ENCODE measurements at regions not wholly inside any gene's neighbourhood (a gene's known extent, or its start where the extent isn't known, plus 50 kb on each side); places are given as distances from the start of the nearest gene placed in this dataset.
"Not testable (repeated sequence)": the region's sequence is repeated elsewhere in the genome, so short reads cannot be mapped to it uniquely, and the experiment has no call there.

DNA sequence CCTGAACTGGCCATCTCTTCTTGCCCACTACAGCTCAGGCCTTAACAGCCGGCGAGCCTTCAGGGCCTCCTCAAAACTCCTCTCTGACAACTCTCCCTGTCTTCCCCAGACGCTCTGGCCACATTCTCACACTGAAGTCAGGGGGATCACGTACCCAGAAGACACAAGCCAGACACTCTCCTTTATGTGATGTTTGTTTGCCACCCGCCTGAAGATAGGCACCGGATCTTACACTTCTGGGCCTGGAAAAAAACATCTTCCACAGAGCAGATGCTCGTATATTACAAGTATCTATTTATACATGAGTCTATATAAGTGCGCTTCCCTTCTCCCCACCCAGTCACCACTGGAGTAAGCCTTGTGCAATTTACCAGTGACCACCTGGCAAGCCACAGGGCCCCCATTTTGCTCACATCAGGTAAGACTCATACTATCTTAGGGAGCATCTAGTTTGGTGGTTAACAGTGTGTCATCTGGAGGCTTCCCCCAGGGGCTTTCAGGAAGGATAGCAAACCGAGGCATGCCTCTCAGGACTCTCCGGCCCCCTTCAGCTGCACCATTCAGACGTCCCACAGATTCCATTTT lies 349.4 kb downstream of the SOX9 start:
- no peak for DNase-seq (ENCODE audit: low read depth in 2 of 2)

DNA sequence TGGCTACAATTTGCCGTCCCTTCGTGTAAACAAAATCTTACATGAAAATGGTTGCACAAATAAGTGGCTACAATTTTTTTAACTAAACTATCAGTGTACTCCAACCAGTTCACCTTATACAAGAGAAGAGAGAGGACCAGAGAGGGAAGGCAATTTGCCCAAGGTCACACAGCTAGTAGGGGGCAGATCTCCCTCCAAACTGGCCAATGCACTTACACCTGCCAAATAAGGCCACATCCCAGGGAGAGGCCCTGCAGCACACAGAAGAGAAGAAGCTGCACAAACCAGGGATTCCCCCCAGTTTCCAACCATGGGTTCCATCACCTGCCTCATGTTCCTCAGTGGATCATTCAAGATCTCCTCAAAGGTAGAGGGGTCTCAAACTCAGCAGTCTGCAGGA lies 349.9 kb downstream of the SOX9 start:
- no peak for DNase-seq (ENCODE audit: low read depth in 2 of 2)

DNA sequence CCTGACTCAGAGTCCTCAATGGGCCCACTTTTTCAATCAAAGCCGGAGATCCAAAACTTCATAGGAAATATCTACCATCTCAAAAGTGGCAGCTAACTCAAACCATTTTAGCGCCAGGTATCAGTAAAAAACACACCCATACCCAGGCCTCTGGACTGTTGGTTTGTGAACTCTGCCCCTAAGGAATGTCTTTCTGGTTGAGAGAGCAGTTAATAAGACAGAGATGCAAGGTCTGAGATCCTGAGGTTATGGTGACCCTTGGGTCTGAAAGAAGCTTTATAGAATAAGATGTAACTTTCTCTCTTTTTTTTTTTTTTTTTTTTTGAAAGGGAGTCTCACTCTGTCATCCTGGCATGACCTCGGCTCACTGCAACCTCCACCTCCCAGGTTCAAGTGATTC lies 350.5 kb downstream of the SOX9 start:
- DNase-seq (ENCODE audit: low read depth in 2 of 2), result no peak

DNA sequence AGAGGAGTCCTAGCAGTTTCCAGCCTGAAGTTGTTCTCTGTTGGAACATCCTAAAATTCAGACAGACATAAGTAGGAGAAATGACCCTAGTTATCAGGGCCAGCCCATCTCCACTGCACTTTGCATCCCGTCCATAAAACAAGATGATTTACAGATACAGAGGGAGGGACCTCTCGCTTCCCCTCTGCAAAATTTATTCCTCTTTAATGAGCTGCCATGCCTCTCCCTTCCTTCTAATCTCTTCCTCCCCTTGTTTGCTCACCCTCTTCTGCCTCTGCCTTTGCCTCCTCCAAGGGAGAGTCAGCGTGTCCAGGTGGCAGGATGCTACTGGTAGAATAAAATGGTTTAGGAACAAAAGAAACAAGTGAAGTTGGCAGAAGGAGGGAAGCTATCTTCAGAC lies 351.3 kb downstream of the SOX9 start:
- no peak for DNase-seq (ENCODE audit: low read depth in 2 of 2)

DNA sequence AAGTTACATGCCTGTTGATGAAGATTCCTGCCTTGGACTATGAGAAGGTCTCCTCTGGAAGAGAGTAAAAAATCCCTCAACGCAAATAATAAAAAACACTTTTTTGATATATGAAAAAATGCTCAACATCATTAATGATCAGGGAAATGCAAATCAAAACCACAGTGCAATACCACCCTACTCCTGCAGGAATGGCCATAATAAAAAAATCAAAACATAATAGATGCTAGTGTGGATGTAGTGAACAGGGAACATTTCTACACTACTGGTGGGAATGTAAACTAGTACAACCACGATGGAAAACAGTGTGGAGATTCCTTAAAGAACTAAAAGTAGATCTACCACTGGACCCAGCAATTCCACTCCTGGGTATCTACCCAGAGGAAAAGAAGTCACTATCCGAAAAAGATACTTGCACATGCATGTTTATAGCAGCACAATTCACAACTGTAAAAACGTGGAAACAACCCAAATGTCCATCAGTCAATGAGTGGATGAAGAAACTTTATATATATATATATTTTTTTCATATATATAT lies 352.1 kb downstream of the SOX9 start:
- DNase-seq (ENCODE audit: low read depth in 2 of 2), result not testable (repeated sequence)

DNA sequence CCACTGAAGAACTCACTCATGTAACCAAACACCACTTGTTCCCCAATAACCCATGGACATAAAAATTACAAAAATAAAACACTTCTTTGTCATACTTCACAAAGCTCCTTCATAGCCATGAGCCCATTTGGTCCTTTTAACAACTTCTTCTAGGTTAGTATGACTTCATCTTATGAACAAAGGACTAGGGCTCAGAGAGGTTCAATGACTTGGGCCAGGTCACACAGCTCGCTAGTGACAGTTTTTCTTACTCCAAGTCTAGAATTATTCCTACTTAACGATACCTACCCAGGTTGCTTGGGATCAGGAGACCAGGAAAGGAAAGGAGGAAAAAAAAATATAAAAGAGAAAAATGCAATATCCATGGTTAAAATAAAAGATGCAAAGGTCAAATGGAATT lies 353.4 kb downstream of the SOX9 start:
- no peak for DNase-seq (ENCODE audit: low read depth in 2 of 2)

DNA sequence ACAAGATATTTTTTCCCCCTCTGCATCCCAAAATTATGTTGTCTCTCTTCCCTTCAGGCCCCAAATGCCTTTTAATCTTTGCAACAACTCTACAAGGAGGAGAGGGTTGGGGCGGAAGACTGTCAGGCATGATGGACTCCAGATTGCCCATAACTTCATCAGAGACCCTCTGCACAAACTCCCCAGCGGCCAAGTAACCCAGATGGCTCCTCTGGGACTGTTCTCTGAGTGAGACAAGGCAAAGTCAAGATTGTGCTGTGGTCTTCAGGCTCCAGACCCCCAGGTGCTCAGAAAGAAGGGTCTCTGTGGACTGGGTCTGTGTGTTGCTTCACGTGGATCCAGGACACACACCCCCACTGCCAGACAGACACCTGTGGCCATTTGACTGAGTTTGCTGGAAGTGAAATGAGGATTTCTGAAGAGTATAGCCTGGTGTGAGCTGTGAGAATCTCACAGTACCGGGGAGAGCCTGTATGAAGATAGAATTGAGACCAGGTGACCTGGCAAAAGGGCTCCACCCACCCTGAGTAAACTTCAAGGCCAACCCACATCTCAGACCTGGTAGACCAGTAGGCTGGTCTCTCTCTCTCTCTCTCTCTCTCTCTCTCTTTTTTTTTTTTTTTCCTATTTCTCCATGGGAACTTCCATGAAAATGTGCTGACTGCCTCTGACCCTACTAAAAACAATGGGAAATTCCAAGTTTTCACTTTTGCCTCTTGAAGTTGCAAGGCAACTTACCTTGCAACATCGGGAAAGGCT lies 354.1 kb downstream of the SOX9 start:
- no peak for DNase-seq (ENCODE audit: low read depth in 2 of 2)

DNA sequence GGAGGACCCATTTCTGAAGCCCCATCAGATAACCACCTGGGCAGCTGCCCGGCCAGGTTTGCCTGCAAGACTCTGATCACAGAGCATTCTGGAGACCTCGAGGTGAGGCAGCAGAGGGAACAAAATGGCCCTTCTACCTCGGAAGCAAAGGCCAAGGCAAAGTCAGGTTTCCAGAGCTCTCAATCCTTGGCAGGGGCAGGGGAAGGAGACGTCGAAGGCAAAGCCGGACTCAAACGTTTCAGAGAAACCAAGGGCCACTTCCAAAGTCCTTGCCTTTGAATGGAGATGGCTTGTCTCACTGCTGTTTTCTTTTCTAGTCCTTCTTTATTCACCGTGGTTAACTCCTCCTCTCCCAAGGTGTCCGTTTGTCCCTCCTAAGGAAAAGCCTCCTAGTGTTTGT lies 355.3 kb downstream of the SOX9 start:
- no peak for DNase-seq (ENCODE audit: low read depth in 2 of 2)

DNA sequence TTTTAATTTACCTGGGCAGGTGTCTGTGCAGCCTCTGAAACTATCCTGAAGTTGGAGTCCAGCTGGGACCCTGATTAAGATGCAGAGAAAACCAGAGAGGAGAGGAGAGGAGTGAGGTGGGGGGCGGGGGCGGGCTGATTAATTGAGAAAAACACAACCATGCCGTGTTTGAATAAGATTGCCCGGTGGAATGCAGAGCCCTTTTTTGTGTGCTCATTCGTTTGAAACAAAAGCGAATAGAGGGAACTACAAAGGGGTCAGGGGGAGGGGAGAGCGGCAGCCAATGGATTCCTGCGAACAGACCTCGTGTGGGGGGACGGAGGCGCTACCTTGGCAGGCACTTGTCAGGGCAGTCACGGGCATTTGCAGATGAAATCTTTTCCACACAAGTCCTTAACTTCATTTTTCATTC lies 355.8 kb downstream of the SOX9 start:
- no peak for DNase-seq (ENCODE audit: low read depth in 2 of 2)

DNA sequence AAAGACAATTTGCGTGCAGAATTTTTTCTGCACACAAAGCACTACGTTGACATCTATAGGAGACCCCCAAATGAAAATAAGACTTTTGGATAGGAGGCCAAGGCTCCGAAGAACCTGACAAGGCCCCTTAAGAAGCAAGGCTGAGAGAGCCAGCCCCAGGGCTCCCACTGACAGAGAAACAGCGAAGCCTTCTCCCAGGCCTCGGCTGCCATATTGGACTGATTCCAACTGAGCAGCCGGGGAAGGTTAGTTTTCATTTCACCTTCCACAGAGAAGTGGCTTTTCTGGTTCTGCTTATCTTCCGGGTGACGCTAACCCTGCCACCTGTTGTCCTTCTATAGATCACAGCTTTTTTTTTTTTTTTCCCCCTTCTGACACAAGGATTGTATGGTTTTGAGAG lies 356.7 kb downstream of the SOX9 start:
- DNase-seq (ENCODE audit: low read depth in 2 of 2), result no peak

DNA sequence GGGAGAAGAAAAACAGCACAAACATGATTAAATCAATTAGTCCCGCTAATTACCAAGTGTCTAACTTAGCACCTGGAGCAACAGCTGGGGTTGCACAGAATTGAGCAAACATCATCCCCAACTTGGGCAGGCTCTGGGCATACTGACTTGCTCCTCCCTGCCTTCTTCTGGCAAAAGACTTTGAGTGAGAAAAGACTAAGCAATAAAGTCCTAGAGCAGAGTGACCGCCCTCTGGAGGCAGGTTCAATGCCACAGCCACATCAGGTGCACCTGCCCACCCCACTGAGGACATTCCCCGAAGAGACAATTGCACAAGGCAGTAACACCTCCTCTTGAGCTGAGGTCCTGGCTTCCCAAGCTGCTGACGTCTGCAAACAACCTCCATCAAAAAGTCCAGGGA lies 358.3 kb downstream of the SOX9 start:
- DNase-seq (ENCODE audit: low read depth in 2 of 2), result no peak

DNA sequence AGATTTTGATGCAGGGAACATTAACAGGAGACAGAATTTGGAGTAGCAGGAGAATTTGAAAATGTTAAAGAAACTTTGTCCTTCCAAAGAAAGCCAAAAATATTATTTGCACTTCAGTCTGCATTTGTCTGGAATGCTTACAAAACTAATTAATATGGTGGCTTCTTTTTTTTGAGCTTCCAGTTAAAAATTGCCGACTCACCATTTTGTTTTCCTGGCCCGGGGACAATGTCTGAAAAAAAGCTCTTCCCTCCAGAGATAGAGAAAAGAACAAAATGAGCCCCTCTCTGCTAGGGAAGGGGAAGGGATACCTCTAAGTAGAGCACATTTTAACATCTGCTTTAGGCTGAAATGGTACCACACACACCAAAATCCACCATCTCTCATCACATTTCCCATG lies 360.8 kb downstream of the SOX9 start:
- DNase-seq (ENCODE audit: low read depth in 2 of 2), result no peak

DNA sequence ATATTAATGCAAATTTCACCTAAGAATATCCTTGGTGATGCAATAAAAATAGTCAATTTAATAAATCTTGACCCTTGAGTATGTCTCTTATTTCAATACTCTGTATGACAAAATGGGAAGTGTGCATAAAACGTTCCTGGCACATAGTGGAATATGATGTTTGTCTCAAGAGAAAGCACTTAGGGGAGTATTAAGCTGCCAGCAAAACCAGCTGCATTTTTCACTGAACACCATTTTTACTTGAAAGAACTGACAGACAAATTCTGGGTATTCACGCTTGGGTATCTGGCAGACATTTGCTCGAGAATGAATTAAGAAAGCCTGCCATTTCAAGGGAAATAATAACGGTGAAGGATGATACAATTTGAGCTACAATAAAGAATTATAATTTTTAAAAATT lies 364.8 kb downstream of the SOX9 start:
- DNase-seq (ENCODE audit: low read depth in 2 of 2), result no peak

DNA sequence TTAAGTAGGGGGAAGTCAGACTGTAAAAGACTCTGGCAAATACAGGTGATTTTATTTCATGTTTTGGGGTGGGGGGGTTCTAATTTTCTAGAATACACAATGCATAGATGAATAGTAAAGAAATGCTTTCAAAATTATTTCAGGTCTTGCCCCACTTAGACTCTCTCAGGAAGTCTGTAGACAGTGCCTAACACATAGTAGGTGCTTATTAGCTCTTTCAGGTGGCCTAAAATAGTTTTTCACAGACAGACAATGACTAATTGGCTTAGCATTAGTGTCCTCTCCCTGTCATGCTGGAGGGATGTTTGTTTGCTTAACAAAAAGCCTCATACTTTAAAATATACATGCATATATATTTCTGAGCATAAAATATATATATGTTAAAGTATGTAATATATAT lies 366.0 kb downstream of the SOX9 start:
- DNase-seq (ENCODE audit: low read depth in 2 of 2), result no peak

DNA sequence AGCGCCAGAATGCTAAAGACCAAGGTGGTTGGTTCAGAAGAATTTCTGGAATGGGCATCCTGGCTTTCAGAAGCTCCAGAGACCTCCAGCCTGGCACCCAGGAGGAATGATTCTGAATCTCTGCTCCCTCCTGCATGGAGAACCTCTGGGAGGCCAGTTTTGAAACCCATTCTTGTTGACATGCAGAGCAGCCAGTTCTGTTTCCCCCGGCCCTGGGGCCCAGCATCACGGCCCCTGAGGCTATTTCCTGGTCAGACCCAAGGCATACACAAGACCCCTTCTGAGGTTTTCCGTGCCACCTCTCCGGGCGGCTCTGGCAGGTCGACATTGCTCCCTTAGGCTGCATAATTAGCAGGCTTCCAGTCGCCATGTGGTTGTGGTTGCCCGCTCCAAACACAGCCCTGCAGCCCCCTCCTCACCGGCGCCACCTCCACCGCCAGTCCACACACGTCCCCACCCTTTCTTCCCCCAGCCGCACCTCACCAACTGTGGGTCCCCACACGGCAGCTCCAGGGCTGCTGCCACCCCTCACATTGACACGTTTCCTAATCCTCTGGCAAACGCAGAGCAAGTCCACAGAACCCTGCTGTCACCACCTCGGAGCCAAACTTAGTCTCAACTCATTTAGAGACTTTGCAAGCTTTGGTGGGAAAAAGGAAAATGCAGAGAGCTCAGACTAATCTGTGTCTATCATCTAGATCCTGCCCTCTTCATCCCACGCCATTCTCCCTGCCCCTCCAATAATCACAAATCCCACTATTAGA lies 367.1 kb downstream of the SOX9 start:
- no peak for DNase-seq (ENCODE audit: low read depth in 2 of 2)

DNA sequence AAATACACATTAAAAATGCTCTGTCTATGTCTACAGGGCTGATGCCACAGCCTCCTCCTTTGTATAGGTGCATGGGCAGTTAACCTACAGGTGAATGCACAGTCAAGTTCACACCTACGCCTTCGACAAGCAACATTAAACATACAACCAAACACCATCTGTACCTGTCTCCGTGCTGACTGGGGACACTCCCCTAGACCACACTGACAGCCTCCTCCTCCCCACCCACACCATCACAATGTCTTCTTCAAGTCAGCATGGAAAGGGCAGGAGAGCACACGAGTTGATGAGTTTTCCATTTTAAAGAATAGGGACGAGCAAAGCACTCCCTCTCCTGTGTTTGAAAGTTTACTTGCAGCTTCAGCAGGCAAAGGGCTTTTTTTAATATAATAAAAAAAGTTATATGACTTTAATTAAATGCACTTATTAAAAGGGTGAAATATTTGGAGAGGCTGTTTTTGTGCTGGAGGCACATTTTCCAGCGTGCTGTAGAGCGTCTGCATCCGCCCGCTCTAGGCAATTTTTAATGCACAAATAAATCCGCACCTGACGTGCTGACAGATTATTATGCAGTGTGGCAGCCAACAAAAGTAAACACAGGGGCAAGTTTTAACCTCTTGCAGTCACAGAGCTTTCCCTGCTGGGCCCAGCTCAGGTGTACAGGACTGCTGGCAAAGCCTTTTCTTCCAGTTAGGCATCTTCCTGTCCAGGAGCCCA lies 367.9 kb downstream of the SOX9 start:
- no peak for DNase-seq (ENCODE audit: low read depth in 2 of 2)

DNA sequence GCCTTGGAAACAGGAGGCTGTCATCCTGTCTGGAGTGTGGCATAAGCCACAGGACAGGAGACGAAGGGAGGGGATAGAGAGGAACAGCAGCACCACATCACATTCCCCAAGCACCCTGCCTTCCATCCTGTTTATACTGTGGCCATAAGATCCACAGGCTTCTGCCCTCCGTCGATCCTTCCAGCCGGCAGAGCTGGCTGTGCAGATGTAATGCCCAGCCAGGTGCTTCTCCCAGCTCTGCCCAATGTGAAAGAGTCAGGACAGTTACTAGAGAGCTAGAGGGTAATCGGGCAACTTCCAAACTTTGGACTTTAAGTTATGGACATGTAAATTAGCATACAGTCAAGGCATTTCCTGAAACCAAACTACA lies 368.4 kb downstream of the SOX9 start:
- no peak for DNase-seq (ENCODE audit: low read depth in 2 of 2)

DNA sequence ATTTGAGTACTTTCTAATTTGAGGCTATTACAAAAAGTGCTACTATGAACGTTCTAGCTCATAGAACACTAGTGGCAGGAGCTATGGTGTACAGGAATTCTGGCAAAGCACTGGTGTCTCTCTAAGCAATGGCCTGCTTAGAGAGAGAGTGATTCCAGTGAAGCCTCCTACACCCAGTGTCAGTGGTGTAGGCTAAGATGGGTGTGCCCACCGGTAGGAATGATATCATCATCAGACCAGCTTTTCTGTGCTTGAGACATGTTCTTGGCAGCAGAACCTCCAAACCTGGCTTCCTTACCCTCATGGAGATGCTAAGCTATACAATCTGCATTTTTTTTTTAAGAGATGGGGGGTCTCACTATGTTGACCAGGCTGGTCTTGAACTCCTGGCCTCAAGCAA lies 370.3 kb downstream of the SOX9 start:
- no peak for DNase-seq (ENCODE audit: low read depth in 2 of 2)

DNA sequence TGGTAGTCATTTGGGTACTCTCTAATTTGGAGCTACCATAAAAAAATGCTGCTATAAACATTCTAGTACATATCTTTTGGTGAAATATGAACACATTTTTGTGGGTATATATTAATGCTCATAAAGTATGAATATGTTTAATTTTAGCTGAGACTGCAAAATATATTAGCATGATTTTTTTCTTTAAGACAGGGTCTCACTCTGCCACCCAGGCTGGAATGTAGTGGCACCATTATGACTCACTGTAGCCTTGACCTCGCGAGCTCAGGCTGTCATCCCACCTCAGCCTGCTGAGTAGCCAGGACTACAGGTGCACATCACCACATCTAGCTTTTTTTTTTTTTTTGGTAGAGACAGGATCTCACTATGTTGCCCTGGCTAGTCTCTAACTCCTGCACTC lies 371.7 kb downstream of the SOX9 start:
- DNase-seq (ENCODE audit: low read depth in 2 of 2), result no peak

DNA sequence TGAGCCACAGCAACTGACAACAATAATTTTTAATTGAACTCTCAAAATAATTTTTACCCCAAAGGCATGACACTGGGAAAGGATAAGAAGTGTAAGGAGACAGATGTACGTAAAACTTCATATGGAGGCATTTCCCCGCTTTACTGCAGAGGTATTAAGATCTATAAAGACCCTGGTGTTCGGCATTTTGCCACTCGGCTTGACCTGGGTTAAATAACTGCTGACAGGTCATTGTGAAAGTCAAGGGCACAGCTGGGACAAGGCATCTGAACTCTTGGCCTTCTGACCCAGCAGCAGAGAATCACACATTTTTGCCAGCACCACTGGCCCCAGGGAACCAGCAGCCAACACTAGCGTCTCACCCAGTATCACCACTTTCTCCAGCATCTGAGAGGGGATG lies 372.1 kb downstream of the SOX9 start:
- DNase-seq (ENCODE audit: low read depth in 2 of 2), result no peak

DNA sequence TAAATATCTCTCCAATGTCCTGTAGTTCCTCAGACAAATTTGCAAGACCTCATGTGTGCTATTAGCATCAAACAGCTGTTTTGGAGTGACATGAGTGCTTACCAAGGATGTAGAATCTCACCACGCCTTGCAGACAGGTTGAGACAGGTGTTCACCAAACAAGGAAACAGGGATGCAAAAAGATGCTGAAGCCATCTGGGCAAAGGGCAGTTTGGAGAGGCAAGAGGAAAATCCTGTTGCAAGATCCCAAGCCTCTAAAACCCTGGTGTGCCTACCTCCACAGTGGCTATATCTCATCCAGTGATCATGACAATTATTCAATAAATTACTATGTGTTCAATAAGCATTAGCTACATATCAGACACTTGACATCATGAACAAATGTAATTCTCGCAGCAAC lies 373.7 kb downstream of the SOX9 start:
- DNase-seq (ENCODE audit: low read depth in 2 of 2), result no peak

DNA sequence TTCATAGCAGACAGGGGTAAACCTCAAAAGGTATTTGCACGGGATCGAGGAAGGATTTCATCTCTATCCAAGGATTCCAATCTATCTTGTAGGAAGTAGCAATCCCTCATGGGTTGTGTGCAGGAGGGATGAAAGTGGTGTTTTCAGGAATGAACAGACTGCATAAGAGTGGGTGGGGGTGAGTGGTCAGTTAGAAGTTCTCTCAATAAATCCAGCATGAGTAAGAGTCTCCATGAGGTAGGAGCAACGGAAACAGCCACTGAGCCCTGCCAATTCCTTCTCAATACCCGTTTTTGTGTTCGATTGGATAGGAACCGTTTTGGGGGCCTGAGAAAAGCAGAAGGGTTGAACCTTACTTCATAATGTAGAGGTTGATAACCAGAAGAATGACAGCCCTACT lies 375.6 kb downstream of the SOX9 start:
- DNase-seq (ENCODE audit: low read depth in 2 of 2), result no peak

All from stimulated activated CD8-positive, alpha-beta memory T cell treated with anti-CD3 and anti-CD28 coated beads, Interleukin-2, amount 100 ng/mL, for 48 hours (primary cell).